ENCODE measurements at regions not wholly inside any gene's neighbourhood (a gene's known extent, or its start where the extent isn't known, plus 50 kb on each side); places are given as distances from the start of the nearest gene placed in this dataset.

GRCh38 chr15:38885001-38885400, 320.4 kb upstream of the RASGRP1 start:
- POLR2A ChIA-PET, result interaction anchor here (0.6 to 1.4 kb wide), 2 partner anchors 10 to 246 kb away, joined by 3 read pairs; no protein-coding TSS in a partner anchor
- peak overlapping the region; percentile 47 for H3K27ac ChIP-seq (ENCODE audit: insufficient read depth, low read depth, low read length)
- dilution Hi-C loops (cut with MboI; ENCODE audit: extremely low pct_ligation_motif_present, low sequenced_read_pairs) (no loop called here), intact Hi-C loops (cut with micrococcal nuclease) (loop anchor here (1.0 kb wide), 1 partner anchor 9 kb away; no protein-coding TSS in a partner anchor)
- peak; percentile 59 for DNase-seq (ENCODE audit: low read depth, low spot score)
- H4K20me1 ChIP-seq (replicated peaks; ENCODE audit: control insufficient read depth, extremely low read depth, insufficient read depth, low read length), result no peaks in the 10 kb centered on the region
- FAIRE-seq, result peak; percentile 28
- H3K36me3 ChIP-seq (ENCODE audit: control insufficient read depth in 2 of 2, extremely low read depth in 1 of 2, insufficient read depth in 2 of 2, low read length in 2 of 2), result no peaks in the 10 kb centered on the region
- H3K9me3 ChIP-seq (replicated peaks; ENCODE audit: control insufficient read depth, insufficient read depth, low read length), result no peaks in the 10 kb centered on the region
- H3K9ac ChIP-seq (replicated peaks; ENCODE audit: extremely low read depth, insufficient read depth, low read length), result peak overlapping the region; percentile 3
- no TSS peak for BruUV-seq (replicated peaks)
- H3K9me1 ChIP-seq (replicated peaks; ENCODE audit: control insufficient read depth, extremely low read depth, insufficient read depth, low read length), result no peaks in the 10 kb centered on the region
- no peaks in the 10 kb centered on the region for H3K27me3 ChIP-seq (ENCODE audit: control insufficient read depth in 2 of 2, insufficient read depth in 2 of 2, low read length in 2 of 2)
- H3K4me3 ChIP-seq (replicated peaks in 1 of 3; ENCODE audit: insufficient read depth in 1 of 3, low read depth in 1 of 3, low read length in 3 of 3), result no peak overlapping the region
- CTCF ChIA-PET, result interaction anchor here (1.0 to 1.6 kb wide), 6 partner anchors 10 to 240 kb away, joined by 3 to 5 read pairs (median 4); no protein-coding TSS in a partner anchor
- H3K79me2 ChIP-seq (ENCODE audit: control insufficient read depth, insufficient read depth, low read length), result no peaks in the 10 kb centered on the region
- TF ChIP-seq GATA2 (IDR thresholded peaks at IDR 0.05; ENCODE audit: insufficient read depth, insufficient read length, low read depth, low read length) (no peak), POLR2A (IDR thresholded peaks at IDR 0.05; ENCODE audit: low read depth, low read length) (no peak), FOS (IDR thresholded peaks at IDR 0.05; ENCODE audit: borderline replicate concordance, insufficient read depth, low read length) (no peak), CTCF (IDR thresholded peaks at IDR 0.05; ENCODE audit: extremely low read depth in 1 of 2, insufficient read depth in 1 of 2, low read depth in 1 of 2, low read length in 2 of 2) (no peak), MYC (IDR thresholded peaks at IDR 0.05; ENCODE audit: low read depth, low read length) (no peak)
- peaks cover 35% of the 10 kb centered on the region for H3K4me1 ChIP-seq (ENCODE audit: control insufficient read depth, extremely low read depth, insufficient read depth, low read length)
- H2AFZ ChIP-seq (ENCODE audit: low read depth, low read length), result no peak overlapping the region
- H3K4me2 ChIP-seq (ENCODE audit: insufficient read depth, low read length), result no peak overlapping the region

DNA sequence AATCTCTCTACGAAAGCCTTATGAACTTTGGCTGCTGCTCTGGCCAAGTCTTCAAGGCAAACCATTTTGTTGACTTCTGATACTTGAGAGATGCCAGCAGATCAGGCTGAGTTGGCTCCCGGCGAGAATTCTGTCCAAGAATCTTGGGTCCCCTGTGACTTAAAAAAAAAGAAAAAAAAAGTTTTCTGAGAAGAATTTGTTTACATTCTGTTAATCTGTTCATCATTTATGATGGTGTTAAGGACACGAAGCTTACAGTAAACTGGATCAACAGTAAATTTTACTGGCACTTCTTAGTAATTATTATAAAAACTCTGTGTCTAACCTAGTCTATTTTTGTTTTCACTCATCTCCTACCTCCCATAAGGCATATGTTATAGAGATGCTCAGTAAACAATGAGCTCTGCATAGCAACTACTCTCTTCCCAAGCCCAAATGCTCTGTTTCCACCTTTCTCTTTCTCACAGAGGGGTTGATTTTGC, 320.9 kb upstream of the RASGRP1 start:
- DNase-seq (ENCODE audit: low read depth, low spot score), result no peak
- H3K4me1 ChIP-seq (ENCODE audit: control insufficient read depth, extremely low read depth, insufficient read depth, low read length), result peaks cover 40% of the 10 kb centered on the region
- TF ChIP-seq JUN (IDR thresholded peaks at IDR 0.05; ENCODE audit: borderline replicate concordance, insufficient read depth, insufficient read length, low read depth), result no peak
- no peak for TF ChIP-seq POLR2AphosphoS5 (IDR thresholded peaks at IDR 0.05; ENCODE audit: insufficient read depth, low read depth, low read length)
- no peak for TF ChIP-seq CTCF (IDR thresholded peaks at IDR 0.05; ENCODE audit: extremely low read depth in 1 of 2, insufficient read depth in 1 of 2, low read depth in 1 of 2, low read length in 2 of 2)
- no peak for TF ChIP-seq POLR2A (IDR thresholded peaks at IDR 0.05; ENCODE audit: low read depth, low read length)
- TF ChIP-seq, protein P1, sequence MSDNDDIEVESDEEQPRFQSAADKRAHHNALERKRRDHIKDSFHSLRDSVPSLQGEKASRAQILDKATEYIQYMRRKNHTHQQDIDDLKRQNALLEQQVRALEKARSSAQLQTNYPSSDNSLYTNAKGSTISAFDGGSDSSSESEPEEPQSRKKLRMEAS (IDR thresholded peaks at IDR 0.05; ENCODE audit: insufficient read depth, insufficient read length), result no peak
- no peak for TF ChIP-seq EZH2 (IDR thresholded peaks at IDR 0.05; ENCODE audit: borderline replicate concordance, low read depth, low read length, severe bottlenecking)
- no peak overlapping the region for H3K4me2 ChIP-seq (ENCODE audit: insufficient read depth, low read length)
- dilution Hi-C loops (cut with MboI; ENCODE audit: extremely low pct_ligation_motif_present, low sequenced_read_pairs) (no loop called here), intact Hi-C loops (cut with micrococcal nuclease) (loop anchor here (1.0 kb wide), 1 partner anchor 9 kb away; no protein-coding TSS in a partner anchor)
- H3K4me3 ChIP-seq (replicated peaks in 1 of 3; ENCODE audit: insufficient read depth in 1 of 3, low read depth in 1 of 3, low read length in 3 of 3), result no peak overlapping the region
- ChIA-PET CTCF (interaction anchor here (1.0 to 1.6 kb wide), 4 partner anchors 10 to 240 kb away, joined by 3 to 4 read pairs (median 4); no protein-coding TSS in a partner anchor), POLR2A (interaction anchor here (1.4 kb wide), 1 partner anchor 10 kb away, joined by 3 read pairs; no protein-coding TSS in a partner anchor)
- no peaks in the 10 kb centered on the region for H3K79me2 ChIP-seq (ENCODE audit: control insufficient read depth, insufficient read depth, low read length)
- peak overlapping the region; percentile 3 for H3K9ac ChIP-seq (replicated peaks; ENCODE audit: extremely low read depth, insufficient read depth, low read length)
- H2AFZ ChIP-seq (ENCODE audit: low read depth, low read length), result no peak overlapping the region
- peak overlapping the region; percentile 47 for H3K27ac ChIP-seq (ENCODE audit: insufficient read depth, low read depth, low read length)
- H3K9me3 ChIP-seq (replicated peaks; ENCODE audit: control insufficient read depth, insufficient read depth, low read length), result no peaks in the 10 kb centered on the region
- H3K27me3 ChIP-seq (ENCODE audit: control insufficient read depth in 2 of 2, insufficient read depth in 2 of 2, low read length in 2 of 2), result no peaks in the 10 kb centered on the region
- no peak for FAIRE-seq
- no peaks in the 10 kb centered on the region for H4K20me1 ChIP-seq (replicated peaks; ENCODE audit: control insufficient read depth, extremely low read depth, insufficient read depth, low read length)
- no peaks in the 10 kb centered on the region for H3K36me3 ChIP-seq (ENCODE audit: control insufficient read depth in 2 of 2, extremely low read depth in 1 of 2, insufficient read depth in 2 of 2, low read length in 2 of 2)
- no peaks in the 10 kb centered on the region for H3K9me1 ChIP-seq (replicated peaks; ENCODE audit: control insufficient read depth, extremely low read depth, insufficient read depth, low read length)
- BruUV-seq (replicated peaks), result no TSS peak

Measured in endothelial cell of umbilical vein (primary cell).